ENCODE measurements at regions not wholly inside any gene's neighbourhood (a gene's known extent, or its start where the extent isn't known, plus 50 kb on each side); places are given as distances from the start of the nearest gene placed in this dataset.
A peak's percentile ranks its signal among the peaks of the same experiment; 100 is the strongest.

DNA sequence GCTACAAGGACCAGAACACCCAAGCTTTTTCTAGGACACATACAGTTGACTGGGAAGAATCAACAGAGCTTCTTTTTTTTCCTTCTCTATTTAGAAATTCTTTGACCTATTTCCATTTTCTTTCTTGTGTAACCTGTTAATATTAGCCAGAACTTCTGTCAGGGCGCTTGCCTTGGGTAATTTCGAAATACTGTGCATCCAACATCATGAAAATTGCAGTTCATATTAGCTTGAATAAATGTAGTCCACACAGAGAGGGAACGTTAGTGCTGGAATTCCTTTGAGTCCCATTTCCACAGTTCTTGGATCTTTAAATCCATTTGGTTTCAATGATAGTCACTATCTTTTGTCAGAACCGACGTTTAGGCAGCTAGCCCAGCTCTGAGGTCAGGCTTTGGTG, 141.8 kb downstream of the MXRA5 start:
- H3K4me3 ChIP-seq (ENCODE audit: control insufficient read depth, low read depth, low read length), result no peak overlapping the region
- TF ChIP-seq, protein P1, sequence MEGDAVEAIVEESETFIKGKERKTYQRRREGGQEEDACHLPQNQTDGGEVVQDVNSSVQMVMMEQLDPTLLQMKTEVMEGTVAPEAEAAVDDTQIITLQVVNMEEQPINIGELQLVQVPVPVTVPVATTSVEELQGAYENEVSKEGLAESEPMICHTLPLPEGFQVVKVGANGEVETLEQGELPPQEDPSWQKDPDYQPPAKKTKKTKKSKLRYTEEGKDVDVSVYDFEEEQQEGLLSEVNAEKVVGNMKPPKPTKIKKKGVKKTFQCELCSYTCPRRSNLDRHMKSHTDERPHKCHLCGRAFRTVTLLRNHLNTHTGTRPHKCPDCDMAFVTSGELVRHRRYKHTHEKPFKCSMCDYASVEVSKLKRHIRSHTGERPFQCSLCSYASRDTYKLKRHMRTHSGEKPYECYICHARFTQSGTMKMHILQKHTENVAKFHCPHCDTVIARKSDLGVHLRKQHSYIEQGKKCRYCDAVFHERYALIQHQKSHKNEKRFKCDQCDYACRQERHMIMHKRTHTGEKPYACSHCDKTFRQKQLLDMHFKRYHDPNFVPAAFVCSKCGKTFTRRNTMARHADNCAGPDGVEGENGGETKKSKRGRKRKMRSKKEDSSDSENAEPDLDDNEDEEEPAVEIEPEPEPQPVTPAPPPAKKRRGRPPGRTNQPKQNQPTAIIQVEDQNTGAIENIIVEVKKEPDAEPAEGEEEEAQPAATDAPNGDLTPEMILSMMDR (IDR thresholded peaks at IDR 0.05; ENCODE audit: control insufficient read depth, insufficient read depth, low read depth, low read length, missing control alignments), result no peak
- DNase-seq (ENCODE audit: low read depth), result no peak

DNA sequence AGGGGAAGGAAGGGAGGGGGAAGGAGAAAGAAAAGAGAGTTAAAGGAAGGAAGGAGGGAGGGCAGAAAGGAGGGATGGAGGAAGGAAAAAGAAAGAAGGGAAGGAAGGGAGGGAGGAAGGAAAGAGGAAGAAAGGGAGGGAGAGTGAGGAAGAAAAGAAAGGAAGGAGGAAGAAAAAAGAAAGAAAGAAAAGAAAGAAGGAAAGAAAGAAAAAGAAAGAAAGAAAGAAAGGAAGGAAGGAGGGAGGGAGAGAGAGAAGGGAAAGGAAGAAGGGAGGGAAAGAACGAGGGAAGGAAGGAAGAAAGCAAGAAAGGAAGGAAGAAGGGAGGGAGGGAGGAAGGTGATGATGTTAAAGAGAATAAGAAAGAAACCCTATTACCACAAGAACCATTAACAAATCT, 150.6 kb downstream of the MXRA5 start:
- DNase-seq (ENCODE audit: low read depth), result no peak
- no peak overlapping the region for H3K4me3 ChIP-seq (ENCODE audit: control insufficient read depth, low read depth, low read length)
- TF ChIP-seq, protein P1 (IDR thresholded peaks at IDR 0.05; ENCODE audit: control insufficient read depth, insufficient read depth, low read depth, low read length, missing control alignments), result no peak

DNA sequence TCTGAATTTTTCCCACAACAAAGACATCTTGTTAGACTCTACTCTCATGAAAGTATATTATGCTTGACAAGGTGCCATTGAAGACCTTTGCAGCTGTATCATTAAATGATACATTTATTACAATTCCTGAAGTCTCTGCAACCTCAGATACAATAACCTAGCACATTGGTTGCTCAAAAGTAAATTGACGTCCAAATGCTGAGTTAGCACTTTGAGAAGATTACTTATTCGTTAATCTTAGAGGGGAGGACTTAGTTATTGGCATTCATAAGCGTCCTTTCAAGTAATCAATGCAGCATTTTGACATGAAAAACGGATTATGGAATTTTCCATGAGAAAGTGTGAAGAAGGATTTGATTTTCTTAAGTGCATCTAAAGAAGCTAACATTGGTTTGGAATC, 151.6 kb downstream of the ARSF start:
- DNase-seq (ENCODE audit: low read depth), result no peak
- TF ChIP-seq, protein P1 (IDR thresholded peaks at IDR 0.05; ENCODE audit: control insufficient read depth, insufficient read depth, low read depth, low read length, missing control alignments), result no peak
- no peak overlapping the region for H3K4me3 ChIP-seq (ENCODE audit: control insufficient read depth, low read depth, low read length)

DNA sequence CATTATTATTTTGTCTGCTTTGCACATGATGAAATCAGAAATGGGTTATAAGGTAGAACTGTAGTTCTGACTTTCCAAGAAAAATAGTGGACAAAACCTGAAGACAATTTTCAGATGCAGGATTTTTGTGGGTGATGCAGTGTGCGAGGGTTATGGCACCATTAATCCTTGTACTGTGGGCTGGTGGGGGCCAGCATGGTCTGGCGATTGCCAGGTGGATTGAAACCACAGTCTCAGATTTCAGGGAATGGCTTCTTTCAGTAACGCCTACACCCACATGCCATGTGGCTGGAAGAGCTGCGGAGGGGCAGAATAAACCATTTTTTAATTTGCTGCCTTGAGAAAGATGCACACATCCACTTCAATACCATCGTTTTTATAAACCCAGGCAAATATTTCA, 150.5 kb downstream of the ARSF start:
- no peak for DNase-seq (ENCODE audit: low read depth)
- TF ChIP-seq, protein P1 (IDR thresholded peaks at IDR 0.05; ENCODE audit: control insufficient read depth, insufficient read depth, low read depth, low read length, missing control alignments), result no peak
- no peak overlapping the region for H3K4me3 ChIP-seq (ENCODE audit: control insufficient read depth, low read depth, low read length)

DNA sequence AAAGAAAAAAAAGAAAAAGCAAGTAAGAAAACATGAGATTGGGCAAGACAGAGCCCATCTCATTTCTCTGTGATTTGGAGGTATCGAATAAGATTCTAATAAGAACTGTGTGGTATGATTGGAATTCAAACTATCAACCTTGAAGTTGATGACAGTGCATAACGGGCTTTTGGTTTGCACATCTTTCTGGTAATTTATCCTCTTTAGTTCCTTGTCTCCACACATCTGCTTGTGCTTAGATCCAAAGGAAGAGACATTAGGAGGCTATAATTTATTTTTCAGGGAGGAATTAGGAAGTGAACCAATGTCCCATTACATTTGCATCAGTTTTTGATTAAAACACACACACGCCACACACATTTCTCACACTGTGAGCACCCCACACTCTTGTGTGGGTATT, 149.9 kb downstream of the ARSF start:
- peak; percentile 43 for DNase-seq (ENCODE audit: low read depth)
- no peak overlapping the region for H3K4me3 ChIP-seq (ENCODE audit: control insufficient read depth, low read depth, low read length)
- TF ChIP-seq, protein P1 (IDR thresholded peaks at IDR 0.05; ENCODE audit: control insufficient read depth, insufficient read depth, low read depth, low read length, missing control alignments), result no peak

DNA sequence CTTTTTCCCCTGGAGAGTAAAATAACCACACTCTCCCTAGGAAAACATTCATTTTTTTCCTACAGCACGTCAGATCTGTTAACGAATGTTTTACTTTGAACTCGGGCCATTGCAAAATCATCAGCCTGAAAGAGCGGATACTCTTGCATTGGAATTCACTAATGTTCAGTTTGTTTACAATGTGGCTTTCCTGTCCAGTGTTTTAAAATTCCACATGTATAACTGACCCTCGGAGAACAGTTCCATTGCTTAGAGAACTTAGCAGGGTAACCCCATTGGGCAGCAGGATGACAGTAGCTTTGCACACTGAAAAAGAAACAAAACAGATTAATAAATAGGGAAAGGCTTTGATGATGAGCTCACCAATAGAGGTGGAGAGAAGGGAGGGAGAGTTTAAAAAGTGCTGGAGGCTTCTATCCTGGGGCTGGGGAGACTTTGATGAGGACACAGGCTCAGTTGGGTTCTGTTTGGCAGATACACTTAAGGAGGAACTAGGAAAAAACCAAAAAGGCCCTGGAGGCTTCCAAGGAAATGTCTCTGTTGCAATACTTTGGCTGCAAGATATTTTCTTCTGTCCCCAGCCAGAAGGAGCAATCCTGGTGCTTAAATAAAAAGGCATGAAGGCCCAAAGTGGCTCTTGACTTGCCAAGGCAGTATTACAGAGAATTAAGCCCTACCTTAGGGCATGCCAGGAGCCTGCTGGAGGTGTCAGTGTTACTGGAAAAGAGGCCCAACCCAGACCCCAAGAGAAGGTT, 143.1 kb downstream of the ARSF start:
- peak; percentile 74 for DNase-seq (ENCODE audit: low read depth)
- H3K4me3 ChIP-seq (ENCODE audit: control insufficient read depth, low read depth, low read length), result no peak overlapping the region
- TF ChIP-seq, protein P1 (IDR thresholded peaks at IDR 0.05; ENCODE audit: control insufficient read depth, insufficient read depth, low read depth, low read length, missing control alignments), result no peak

Data from AG09309 (cell line).